GM19324 (cell line): ENCODE measurements at regions not wholly inside any gene's neighbourhood (a gene's known extent, or its start where the extent isn't known, plus 50 kb on each side); places are given as distances from the start of the nearest gene placed in this dataset.
A peak's percentile ranks its signal among the peaks of the same experiment; 100 is the strongest.

Experiments
- ATAC-seq: cut with Tn5 transposase; IDR thresholded peaks from one replicate; pipeline ENCODE4 v1.9.1; 2021; ENCODE audit warnings: mild to moderate bottlenecking, moderate library complexity; ENCODE audit not compliant: unreplicated experiment, low FRiP score

DNA sequence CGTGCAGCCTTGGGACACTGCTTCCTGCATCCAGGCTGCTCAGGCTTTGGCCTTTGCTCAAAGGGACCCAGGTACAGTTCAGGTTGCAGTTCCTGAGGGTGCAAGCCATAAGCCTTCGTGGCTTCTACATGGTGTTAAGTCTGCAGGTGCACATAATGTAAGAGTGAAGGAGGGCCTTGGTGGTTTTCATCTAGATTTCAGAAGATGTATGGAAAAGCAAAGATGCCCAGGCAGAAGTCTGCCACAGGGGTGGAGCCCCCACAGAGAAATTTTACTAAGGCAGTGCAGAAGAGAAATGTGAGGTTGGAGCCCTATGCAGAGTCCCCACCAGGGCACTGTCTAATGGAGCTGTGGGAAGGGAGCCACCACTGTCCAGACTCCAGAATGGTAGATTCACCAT lies 200.9 kb downstream of the ICE1 start:
- ATAC-seq, result no peak

DNA sequence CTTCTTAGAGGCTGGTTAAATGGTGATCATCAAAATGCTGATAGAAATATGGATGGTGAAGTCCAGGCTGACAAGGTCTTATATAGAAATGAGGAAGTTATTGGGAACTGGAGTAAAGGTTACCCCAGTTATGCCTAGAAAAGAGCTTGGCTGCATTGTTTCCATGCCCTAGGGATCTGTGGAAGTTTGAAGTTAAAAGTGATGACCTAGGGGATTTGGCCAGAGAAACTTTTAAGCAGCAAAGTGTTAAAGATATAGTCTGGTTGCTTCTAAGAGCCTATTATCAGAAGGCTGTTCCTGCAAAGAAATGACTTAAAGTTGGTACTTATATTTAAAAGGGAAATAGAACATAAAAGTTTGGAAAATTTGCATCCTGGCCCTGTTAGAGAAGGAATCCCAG lies 200.3 kb downstream of the ICE1 start:
- ATAC-seq, result no peak

DNA sequence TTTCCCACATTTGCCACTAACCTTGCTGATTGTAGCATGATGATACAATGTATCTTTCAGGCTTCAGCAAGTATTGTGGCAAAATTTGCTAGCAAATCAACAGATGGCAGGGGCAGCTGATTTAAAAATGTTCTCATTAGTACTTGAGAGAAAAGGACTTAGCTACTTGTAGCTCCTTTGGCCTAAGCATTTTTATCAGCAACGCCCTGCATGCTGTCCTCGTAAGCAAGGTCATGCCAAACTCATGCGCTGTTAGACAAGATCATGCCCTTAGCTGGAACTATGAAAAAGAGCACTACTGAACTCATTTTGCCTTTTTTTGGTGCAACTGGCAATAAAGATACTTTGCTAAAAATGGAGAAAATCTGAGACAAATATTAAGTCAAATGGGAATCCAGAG lies 197.1 kb downstream of the ICE1 start:
- ATAC-seq, result no peak

DNA sequence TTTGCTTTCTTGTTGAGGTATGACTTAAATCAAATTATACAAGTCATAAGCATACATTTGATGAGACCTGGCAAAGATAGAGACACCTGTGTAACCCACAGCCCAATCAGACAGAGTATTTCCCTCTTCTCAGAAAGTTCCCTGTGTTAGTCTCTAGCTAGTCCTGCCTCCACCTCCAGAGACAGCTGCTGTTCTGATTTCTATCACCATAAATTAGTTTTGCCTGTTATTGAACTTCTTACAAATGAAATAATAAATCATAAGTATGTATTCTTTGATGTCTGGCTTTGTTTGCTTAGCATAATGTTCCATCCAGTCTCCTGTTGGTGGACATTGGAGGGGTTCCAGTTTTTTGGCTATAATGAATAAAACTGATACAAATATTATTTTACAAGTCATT lies 194.5 kb downstream of the ICE1 start:
- ATAC-seq, result no peak

DNA sequence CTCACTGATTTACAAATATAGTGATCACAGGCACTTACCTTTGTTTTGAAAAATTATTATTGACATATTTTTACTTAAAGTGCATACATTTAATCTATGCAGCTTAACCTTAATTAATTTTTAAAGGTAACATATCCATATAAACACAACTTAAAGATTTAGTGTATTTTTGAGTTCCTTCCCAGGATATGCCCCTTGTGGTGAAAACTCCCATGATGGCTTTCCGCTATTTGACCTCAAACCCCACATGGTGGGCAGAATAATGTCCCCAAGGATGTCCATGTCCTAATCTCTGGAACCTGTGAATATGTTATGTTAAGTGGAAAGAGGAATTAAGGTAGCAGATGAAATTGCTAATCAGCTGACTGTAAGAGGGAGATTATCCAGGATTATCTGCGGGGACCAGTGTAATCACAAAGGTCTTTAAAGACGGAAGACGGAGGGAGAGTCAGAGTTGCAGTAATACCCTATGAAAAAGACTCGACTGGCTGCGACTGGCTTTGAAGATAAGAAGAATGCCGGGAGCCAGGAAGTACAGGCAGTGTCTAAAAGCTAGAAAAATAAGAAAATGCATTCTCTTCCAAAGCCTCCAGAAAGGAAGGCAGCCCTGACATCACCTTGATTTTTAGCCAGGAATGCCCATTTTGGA lies 193.9 kb downstream of the ICE1 start:
- no peak for ATAC-seq

DNA sequence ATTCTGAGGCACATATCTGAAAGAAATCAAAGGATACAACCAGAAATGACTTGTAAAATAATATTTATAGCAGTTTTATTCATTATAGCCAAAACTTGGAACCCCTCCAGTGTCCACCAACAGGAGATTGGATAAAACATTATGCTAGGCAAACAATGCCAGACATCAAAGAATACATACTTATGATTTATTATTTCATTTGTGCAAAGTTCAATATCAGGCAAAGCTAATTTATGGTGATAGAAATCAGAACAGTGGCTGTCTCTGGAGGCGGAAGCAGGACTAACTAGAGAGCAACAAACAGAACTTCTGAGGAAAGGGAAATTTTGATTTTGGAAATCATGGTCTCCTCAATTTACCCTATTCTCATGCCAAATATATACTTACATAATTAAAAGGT lies 193.1 kb downstream of the ICE1 start:
- no peak for ATAC-seq

DNA sequence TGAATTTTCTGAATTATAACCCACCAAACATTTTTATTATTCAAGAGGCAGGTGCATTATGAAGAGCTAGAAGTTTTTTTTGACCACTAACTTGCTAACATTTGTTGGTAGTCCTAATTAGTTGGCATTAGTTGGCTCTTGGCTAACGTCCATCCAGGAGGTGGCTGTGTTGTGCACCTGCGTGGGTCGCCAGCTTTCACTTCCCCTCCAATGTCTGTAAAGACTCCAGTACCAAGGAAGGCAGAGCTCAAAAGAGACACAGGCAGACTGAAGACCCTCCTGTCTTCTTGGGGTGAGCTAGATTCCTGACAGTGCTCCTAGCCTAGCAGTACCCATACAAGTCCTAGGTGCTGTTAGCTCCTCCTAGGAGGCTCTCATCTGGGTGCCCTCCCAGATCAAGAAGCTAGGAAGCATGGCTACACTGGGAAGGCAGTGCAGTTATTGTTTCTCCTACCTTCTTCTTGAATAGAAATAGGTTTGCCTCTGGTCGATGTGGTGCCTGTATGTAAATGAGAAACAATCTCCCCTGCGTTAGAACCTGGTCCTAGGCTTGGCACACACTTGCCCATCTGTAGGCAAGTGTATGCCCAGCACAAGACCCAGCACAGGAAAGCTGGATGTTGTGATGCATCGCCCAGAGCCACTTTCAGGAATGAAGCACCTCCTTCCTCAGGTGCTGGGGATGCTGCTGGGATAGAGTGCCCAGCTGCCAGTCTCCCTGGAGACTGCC lies 190.9 kb downstream of the ICE1 start:
- peak; percentile 68 for ATAC-seq

DNA sequence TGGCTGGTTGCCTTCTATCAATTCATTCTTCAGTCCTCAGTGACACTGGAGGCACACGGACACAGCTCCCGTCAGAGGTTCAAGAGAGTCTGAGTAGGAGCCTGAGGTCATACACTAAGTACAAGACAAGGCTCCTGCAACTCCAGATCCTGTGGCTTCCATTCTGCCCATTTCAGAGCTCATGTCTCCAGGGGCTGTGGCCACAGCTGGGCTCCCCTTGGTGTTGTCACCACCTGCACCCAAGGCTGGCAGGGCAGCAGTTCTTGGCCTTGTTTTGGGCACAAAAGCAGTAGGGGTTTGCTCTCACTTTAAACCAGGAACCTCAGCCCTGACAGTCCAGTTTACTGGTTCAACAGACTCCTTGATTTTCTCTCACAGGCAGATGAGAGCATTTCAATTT lies 189.6 kb downstream of the ICE1 start:
- ATAC-seq, result no peak

DNA sequence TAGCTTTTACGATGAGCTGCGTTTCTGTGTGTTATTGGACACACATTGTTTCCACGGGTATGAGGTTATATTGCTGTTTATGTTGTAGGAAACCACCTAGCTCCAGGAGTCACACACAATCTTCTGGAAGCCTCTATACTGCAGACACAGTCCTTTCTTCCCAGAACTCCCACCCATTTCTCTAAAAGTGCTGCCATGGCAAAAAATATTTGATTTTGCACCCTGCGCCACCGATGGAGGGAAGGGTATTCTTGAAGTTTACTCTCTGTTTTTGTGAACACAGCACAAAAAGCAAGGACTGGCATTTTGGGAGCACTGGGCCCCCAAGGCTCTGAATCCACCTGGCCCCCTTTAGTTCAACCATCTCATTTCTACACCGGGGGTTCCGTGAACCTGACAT lies 187.5 kb downstream of the ICE1 start:
- ATAC-seq, result no peak

DNA sequence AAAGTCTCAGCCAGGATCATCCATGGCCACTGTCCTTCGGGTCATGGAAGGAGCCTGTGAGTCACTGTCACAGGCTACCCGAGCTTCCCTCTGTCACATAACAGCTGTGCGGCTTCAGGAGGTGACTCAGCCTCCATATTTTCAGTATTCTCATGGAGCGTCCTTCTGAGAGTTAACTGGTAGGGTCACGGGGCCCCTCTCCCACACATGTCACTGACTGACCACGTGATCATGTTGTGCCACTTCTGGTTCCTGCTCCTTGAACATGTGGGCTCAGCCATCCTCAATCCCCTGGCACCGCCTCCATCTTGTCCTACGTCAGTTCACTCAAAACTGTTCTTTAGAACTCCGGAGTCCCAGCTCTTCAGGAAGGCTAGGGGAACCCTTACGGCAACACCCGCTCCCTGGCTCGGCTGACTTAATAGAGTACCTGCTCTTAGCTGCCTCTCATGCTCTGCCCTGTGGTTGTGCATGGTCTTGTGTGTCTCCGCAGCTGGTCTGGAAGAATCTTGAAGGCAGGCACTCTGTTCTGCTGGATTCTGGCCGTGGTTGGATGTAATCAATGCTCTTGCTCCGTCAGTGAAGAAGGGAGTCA lies 182.8 kb downstream of the ICE1 start:
- ATAC-seq, result no peak

DNA sequence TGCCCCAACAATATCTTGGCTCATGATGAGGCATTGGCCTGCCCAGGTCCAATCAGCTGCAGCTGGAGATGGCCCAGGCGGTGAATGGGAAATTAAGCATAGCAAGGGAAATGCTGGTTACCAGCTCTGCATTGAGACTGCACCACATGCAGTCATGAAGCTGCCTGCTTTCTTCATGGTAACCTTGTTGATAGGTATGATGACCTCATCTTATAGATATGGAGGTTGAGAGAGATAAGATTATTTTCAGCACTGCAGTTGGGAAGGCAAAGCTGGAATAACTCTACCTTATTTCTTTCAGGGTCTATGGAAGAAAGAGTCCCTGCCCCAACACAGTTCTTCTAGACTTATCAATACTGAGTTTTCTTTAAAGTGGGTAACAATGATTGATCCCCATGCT lies 180.1 kb downstream of the ICE1 start:
- no peak for ATAC-seq

DNA sequence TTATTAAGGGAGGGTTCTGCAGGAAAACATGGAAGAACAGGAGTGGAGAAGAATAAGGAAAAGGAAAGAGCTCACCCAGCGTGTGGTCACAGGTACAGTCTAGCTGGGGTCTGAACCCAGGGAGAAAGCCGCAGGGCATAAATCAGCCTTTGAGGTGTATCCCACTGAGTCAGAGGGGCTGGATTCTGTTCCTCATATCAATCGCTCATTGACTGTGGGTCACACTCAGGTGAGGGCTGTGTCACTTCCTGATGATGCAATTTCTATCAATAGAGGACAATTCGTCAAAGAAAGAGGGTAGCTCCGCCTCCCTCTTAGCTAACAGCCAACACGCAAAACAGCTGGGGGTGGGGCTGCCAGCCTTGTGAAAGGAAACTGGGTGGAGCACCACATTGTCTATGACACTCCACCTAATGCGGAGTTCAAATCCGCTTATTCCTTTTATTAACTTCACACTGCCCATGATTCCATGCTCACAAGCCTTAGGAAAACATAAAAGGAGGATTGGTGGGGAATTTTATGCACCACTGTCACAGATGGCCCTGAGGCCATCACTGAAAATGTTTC lies 176.2 kb downstream of the ICE1 start:
- no peak for ATAC-seq

DNA sequence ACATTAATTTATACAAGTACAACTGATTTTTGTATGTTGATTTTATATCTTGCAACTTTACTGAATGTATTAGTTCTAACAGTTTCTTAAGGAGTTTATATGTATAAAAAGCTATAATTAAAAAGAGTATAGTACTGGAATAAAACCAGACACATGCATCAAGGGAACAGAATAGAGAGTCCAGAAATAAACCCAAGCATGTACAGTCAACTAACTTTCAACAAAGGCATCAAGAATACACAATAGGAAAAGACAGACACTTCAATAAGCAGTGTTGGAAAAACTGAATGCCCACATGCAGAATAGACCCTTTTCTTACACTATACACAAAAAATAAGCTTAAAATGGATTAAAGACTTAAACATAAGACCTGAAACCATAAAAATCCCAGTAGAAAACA lies 170.9 kb downstream of the ICE1 start:
- no peak for ATAC-seq

DNA sequence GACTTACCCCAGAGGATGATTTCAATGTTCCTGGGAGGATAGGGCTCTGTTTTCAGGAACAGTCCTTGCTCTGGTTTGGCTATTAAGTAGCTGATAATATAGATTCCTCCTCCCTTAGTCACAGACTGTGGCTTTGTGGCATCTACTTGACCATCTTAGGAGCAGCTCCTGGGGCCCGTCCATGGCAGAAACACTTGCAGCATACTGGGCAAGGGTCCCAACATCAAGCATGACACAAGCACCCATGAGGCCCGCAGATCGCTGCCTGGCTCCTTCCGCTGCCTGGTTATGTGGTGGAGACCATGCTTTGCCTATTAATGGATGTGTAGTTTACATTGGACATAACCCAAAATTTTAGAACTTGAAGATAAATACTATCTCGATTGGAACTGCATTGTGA lies 170.1 kb downstream of the ICE1 start:
- no peak for ATAC-seq

DNA sequence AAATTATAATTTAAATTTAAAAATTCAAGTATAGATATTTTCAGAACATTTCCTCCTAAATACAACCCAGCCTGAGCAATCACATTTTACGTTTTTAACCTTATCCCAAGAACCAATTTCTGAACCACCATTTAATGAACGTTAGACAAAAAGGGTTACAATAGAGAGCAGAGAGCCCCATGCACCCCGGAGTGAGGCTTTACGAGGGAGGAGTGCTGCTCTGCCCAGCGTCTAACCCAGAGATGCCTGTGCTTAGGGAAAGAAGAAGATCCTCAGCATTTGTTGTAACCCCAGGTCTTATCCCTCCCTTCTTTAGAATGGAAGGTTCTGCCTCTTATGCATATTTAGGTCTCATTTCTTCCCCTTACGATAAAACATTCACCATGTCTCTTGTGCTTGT lies 169.1 kb downstream of the ICE1 start:
- no peak for ATAC-seq

DNA sequence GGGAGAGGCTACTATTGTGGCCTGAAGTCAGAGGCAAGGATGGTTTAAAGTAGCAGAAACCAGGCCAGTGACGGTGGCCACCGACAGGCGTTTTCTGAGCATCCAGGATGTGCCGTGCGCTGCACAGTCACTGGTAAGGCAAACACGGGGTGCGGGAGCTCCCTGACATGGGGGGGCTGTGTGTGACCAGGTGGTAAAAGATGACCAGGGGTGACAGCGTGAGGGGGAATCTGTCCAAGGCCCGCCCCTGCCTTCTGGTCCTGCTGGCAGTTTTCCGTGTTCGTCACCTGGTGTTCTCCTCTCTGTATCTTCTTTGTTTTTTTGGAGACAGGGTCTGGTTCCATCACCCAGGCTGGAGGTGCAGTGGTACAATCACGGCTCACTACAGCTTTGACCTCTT lies 167.4 kb downstream of the ICE1 start:
- ATAC-seq, result no peak

DNA sequence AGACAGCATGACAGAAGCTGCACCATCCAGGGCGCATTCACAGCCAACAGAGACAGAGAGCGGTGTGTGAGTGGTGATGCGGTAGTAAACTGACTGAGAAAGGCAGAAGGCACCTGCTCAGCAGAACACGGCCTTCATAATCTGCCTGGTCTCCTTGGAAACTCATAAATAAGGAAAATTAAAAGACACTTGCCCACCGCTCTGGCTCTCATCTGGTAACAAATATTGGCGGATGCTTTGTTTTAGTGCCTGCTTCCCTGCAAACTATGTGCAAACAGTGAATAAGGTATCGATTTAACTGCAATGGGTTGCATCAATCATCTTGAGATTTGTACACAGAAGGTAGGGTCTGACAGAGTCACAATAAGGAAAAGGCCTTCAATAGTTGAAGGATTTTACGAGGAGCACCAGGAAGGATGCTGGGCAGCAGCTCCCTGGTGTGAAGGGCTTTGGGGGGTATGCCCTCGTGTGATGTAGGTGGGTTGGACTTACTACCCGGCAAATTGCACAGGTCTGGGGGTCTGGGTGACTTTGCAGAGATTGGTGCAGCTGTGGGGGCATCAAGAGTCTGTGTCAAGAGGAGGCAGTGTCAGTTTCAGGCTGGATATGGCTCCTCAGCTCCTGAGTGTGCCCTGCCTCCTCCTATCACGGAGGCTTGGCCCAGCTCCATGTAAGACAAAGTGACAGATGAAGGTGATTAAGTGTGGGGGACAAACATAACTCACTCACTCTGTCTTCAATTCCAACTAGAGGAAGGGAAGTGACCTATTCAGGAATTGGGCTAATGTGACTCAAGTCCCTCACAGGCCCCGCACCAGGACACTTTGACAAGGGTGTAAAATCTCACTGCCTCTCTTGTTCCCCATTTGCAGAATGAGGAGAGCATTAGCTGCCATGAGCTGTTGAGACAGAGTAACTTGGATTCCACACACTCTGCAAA lies 166.7 kb downstream of the ICE1 start:
- ATAC-seq, result no peak

DNA sequence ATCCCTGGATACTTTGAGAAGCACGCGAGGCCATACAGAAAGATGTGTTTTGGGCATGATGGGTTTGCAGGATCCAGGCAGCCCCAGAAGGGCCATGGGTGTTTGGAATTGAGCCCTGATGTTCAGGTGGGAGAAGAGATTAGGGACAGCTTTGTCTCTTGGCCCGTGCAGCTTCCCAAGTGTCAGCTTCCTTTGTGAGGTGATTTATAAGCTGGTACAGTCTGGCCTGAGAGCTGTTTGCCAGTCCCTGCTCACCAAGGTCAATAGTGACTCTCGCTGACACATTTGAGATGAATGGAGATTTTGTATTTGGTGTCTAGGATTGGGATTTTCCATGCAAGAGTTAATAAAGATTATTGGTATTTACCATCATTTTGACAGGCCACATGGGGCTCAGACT lies 165.9 kb downstream of the ICE1 start:
- no peak for ATAC-seq

DNA sequence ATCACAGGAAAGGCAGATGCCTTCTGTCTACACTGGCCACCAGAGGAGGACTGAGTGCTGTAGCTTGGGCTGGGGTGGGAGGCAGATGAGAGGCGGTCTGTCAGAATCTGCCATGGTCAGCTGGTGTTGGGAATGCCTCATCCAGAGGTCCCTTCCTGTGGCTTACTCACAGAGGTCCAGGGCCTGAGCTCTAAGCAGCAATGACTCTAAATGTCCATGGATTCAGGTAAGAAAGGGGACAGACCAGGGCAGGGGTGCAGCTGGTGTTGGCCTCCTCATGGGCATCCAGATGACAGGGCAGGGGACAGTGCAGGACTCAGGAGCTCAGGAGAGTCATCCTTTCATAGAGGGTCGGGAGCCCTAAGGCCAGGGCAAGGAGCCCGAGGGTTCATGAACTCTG lies 165.0 kb downstream of the ICE1 start:
- ATAC-seq, result no peak

DNA sequence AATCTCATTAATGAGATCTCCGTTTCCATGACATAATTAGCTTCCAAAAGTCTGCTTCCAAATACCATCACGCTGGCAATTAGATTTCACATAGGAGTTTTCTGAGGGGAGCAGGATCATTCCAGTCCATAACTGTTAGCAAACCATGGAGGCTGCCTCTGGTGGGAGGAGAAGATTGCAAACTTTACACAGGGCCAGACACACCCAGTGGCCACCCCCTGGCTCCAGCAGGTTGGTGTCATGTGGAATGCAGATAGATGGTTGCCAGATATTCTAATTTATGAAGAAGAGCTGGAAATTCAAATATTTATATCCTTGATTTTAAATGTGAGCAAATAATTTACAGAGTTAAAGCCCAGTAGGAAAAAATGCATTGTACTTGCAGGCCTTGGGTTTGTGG lies 164.2 kb downstream of the ICE1 start:
- ATAC-seq, result no peak
